CD4-positive, alpha-beta T cell (primary cell): ENCODE measurements at regions not wholly inside any gene's neighbourhood (a gene's known extent, or its start where the extent isn't known, plus 50 kb on each side); places are given as distances from the start of the nearest gene placed in this dataset.

Source experiments
- ATAC-seq: fragments of 200-7000 bp; cut with Tn5 transposase; one replicate; pipeline ENCODE4 v1.10.0; 2022; ENCODE audit warnings: mild to moderate bottlenecking; ENCODE audit not compliant: poor library complexity
- CTCF ChIA-PET: fragments of 350-600 bp; sonication (Branson Sonifier 250); formaldehyde crosslinking; loops from one replicate; lab custom pipeline; 2021; ENCODE audit warnings: antibody characterized with exemption, inconsistent platforms; lab: Charles Lee
- POLR2A ChIA-PET: fragments of 350-600 bp; sonication (Branson Sonifier 250); formaldehyde crosslinking; loops from one replicate; lab custom pipeline; 2021; ENCODE audit warnings: antibody characterized with exemption, inconsistent platforms; lab: Charles Lee
- DNase-seq, 14 experiments: peaks; one replicate each; pipeline ENCODE4 v3.0.0-alpha.2; 2013 to 2020; ENCODE audit warnings: mixed read lengths in 2 of 14
- H3K27ac ChIP-seq, 2 donors: one replicate each; pipeline versions ENCODE4 v1.5.1 to v1.7.0; 2013; ENCODE audit warnings: low read length in 2 of 2, low read depth in 1 of 2, mild to moderate bottlenecking in 1 of 2
- H3K27me3 ChIP-seq, 2 experiments: 1 replicate in 1 of 2; 2 replicates in 1 of 2; pipeline versions ENCODE4 v1.6.1 to v1.7.0; 2013; ENCODE audit warnings: low read length in 2 of 2, control low read depth in 1 of 2, mild to moderate bottlenecking in 1 of 2, moderate library complexity in 1 of 2; ENCODE audit not compliant: insufficient read depth in 2 of 2, control insufficient read depth in 1 of 2
- H3K36me3 ChIP-seq: one replicate; pipeline ENCODE4 v1.6.1; 2013; ENCODE audit warnings: low read length, control low read depth; ENCODE audit not compliant: insufficient read depth
- H3K4me1 ChIP-seq: one replicate; pipeline ENCODE4 v1.6.1; 2013; ENCODE audit warnings: low read length, control low read depth; ENCODE audit not compliant: insufficient read depth
- H3K4me3 ChIP-seq: one replicate; pipeline ENCODE4 v1.5.1; 2013; ENCODE audit warnings: mild to moderate bottlenecking, low read length, moderate library complexity
- H3K9me3 ChIP-seq, 2 experiments: 1 replicate in 1 of 2; 2 replicates in 1 of 2; pipeline versions ENCODE4 v1.6.1 to v1.7.0; 2013; ENCODE audit warnings: low read length in 2 of 2, mild to moderate bottlenecking in 2 of 2, control low read depth in 1 of 2, moderate library complexity in 1 of 2; ENCODE audit not compliant: control insufficient read depth in 1 of 2, insufficient read depth in 1 of 2
- H3K27ac Mint-ChIP-seq: one replicate; pipeline ENCODE4 v1.8.0; 2020; ENCODE audit warnings: mixed read lengths
- H3K27me3 Mint-ChIP-seq: one replicate; pipeline ENCODE4 v1.8.0; 2021; ENCODE audit warnings: mixed read lengths
- H3K36me3 Mint-ChIP-seq: one replicate; pipeline ENCODE4 v1.8.0; 2021; ENCODE audit warnings: low read depth, mixed read lengths
- H3K4me1 Mint-ChIP-seq: one replicate; pipeline ENCODE4 v1.8.0; 2021; ENCODE audit warnings: low read depth, mixed read lengths
- H3K4me3 Mint-ChIP-seq: one replicate; pipeline ENCODE4 v1.8.0; 2020; ENCODE audit warnings: mild to moderate bottlenecking, mixed read lengths
- H3K9me3 Mint-ChIP-seq: one replicate; pipeline ENCODE4 v1.8.0; 2020; ENCODE audit warnings: mixed read lengths
- CTCF ChIP-seq: fragments of 200-600 bp; IDR thresholded peaks from one replicate; pipeline ENCODE4 v1.8.0; 2022; ENCODE audit warnings: antibody characterized with exemption, mild to moderate bottlenecking
- intact Hi-C, 2 experiments: fragments of 100-400 bp; cut with DNase I in 1 of 2; cut with micrococcal nuclease in 1 of 2; formaldehyde crosslinking; loops; one replicate each; pipeline versions ENCODE4 v1.15.1 to v1.9.0; 2023 to 2025; cut with DNase I, micrococcal nuclease

GRCh38 chr4:132605551-132605950 lies 543.5 kb upstream of the PCDH10 start:
- no peak for TF ChIP-seq CTCF
- no peak overlapping the region for H3K27ac Mint-ChIP-seq
- Histone ChIP-seq H3K4me1 (no peaks in the 10 kb centered on the region), H3K27ac (no peak overlapping the region), H3K4me3 (no peak overlapping the region), H3K27me3 (no peaks in the 10 kb centered on the region), H3K9me3 (no peaks in the 10 kb centered on the region), H3K36me3 (no peaks in the 10 kb centered on the region)
- no peaks in the 10 kb centered on the region for H3K4me1 Mint-ChIP-seq
- DNase-seq (no peak), ATAC-seq (no peak)
- intact Hi-C loops: no loop called here
- POLR2A ChIA-PET: no interaction called here
- H3K36me3 Mint-ChIP-seq: no peaks in the 10 kb centered on the region
- no peak overlapping the region for H3K4me3 Mint-ChIP-seq
- no peaks in the 10 kb centered on the region for H3K27me3 Mint-ChIP-seq
- peaks cover 8% of the 10 kb centered on the region for H3K9me3 Mint-ChIP-seq
- CTCF ChIA-PET: no interaction called here

GRCh38 chr4:132614682-132615081 lies 534.4 kb upstream of the PCDH10 start:
- Histone ChIP-seq H3K27ac (no peak overlapping the region), H3K36me3 (no peaks in the 10 kb centered on the region), H3K4me3 (no peak overlapping the region), H3K27me3 (no peaks in the 10 kb centered on the region), H3K9me3 (peaks cover 0 to 8% of the 10 kb centered on the region in 2 experiments), H3K4me1 (no peaks in the 10 kb centered on the region)
- Mint-ChIP-seq H3K36me3 (no peaks in the 10 kb centered on the region), H3K27ac (no peak overlapping the region), H3K9me3 (peaks cover 14% of the 10 kb centered on the region), H3K4me1 (no peaks in the 10 kb centered on the region), H3K27me3 (no peaks in the 10 kb centered on the region), H3K4me3 (no peak overlapping the region)
- ATAC-seq (no peak), DNase-seq (no peak)
- no peak for TF ChIP-seq CTCF
- intact Hi-C loops: no loop called here
- POLR2A ChIA-PET: no interaction called here
- CTCF ChIA-PET: no interaction called here

DNA sequence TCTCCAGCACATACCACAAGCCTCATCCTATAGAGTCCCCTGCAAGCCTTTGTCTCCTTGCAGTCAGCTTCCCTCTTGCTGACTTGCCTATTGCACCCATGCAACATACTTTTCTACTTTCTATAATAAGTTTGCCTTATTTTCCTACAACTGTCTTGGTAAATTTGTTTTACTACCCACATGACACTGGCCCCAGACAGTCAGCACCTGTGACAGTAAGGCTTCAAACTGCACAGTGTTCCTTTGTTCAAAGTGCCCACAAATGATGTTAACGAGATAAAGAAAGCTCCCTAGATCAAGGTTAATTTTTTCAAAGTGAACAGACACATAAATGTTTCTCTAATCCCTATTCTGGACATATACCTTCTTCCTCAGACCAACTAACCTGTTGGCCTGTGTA lies 529.1 kb upstream of the PCDH10 start:
- Mint-ChIP-seq H3K4me1 (no peaks in the 10 kb centered on the region), H3K9me3 (peaks cover 14% of the 10 kb centered on the region)

More for the DNA sequence above, 529.1 kb upstream of the PCDH10 start:
- no peaks in the 10 kb centered on the region for H3K36me3 Mint-ChIP-seq
- ATAC-seq: no peak
- no peaks in the 10 kb centered on the region for H3K27me3 Mint-ChIP-seq
- H3K4me3 Mint-ChIP-seq: no peak overlapping the region
- no peaks in the 10 kb centered on the region for H3K27me3 ChIP-seq
- ChIA-PET CTCF (no interaction called here), POLR2A (no interaction called here)
- no peak for DNase-seq
- H3K4me3 ChIP-seq: no peak overlapping the region
- no peak for TF ChIP-seq CTCF
- H3K27ac Mint-ChIP-seq: no peak overlapping the region
- H3K4me1 ChIP-seq: no peaks in the 10 kb centered on the region
- no peaks in the 10 kb centered on the region for H3K36me3 ChIP-seq
- no peak overlapping the region for H3K27ac ChIP-seq
- intact Hi-C loops: no loop called here
- H3K9me3 ChIP-seq: peaks cover 0 to 8% of the 10 kb centered on the region in 2 experiments
